MM.1S (cell line): ENCODE measurements at regions not wholly inside any gene's neighbourhood (a gene's known extent, or its start where the extent isn't known, plus 50 kb on each side); places are given as distances from the start of the nearest gene placed in this dataset.

Experiments
- EZH2 ChIP-seq: fragments of 300-600 bp; sonication (generic); optimal IDR thresholded peaks from 2 replicates; pipeline ENCODE3; 2017; ENCODE audit warnings: low read depth, mild to moderate bottlenecking, antibody characterized with exemption, low read length, mixed read lengths
- EZH2phosphoT487 ChIP-seq: fragments of 300-600 bp; sonication (generic); IDR thresholded peaks from 2 replicates; pipeline ENCODE4 v1.6.1; 2018; ENCODE audit warnings: antibody characterized with exemption, low read length
- TF ChIP-seq, protein P1 (sequence below): fragments of 300-600 bp; sonication (generic); IDR thresholded peaks from 2 replicates; pipeline ENCODE4 v1.5.1; 2016; ENCODE audit warnings: antibody characterized with exemption, low read length, mixed read lengths

DNA sequence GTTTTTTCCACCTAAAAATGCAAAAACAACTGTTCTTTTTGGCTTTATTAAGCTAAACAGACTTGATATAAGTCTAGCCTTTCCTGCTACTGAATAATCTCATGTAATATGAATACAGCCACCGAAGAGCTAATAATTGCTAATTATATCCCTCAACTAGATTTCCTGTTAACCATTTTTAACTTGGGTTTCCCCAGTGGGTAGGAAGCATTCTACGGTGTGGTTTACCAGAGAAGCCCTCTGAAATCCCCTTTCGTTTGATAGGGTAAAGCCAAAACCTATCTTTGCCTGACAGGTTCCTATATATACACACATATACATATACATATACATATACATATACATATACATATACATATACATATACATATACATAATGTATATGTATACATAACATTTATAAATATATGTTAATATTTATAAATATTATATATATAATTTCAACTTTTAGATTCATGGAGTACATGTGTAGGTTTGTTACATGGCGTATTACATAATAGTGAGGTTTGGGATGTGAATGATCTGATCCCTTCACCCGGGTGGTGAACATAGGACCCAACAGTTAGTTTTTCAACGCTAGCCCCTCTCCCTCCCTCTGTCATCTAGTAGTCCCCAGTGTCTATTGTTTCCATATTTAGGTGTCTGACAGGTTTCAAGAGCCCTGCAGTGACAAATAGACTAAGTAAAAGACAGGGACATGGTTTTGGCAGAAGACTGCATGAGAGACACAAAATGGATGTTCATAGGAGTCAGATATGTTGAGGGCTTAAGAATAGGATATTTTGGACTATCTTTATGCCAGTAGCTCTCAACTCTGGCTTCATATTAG lies 62.4 kb downstream of the ATXN3L start:
- TF ChIP-seq, protein P1, sequence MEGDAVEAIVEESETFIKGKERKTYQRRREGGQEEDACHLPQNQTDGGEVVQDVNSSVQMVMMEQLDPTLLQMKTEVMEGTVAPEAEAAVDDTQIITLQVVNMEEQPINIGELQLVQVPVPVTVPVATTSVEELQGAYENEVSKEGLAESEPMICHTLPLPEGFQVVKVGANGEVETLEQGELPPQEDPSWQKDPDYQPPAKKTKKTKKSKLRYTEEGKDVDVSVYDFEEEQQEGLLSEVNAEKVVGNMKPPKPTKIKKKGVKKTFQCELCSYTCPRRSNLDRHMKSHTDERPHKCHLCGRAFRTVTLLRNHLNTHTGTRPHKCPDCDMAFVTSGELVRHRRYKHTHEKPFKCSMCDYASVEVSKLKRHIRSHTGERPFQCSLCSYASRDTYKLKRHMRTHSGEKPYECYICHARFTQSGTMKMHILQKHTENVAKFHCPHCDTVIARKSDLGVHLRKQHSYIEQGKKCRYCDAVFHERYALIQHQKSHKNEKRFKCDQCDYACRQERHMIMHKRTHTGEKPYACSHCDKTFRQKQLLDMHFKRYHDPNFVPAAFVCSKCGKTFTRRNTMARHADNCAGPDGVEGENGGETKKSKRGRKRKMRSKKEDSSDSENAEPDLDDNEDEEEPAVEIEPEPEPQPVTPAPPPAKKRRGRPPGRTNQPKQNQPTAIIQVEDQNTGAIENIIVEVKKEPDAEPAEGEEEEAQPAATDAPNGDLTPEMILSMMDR = no peak
- TF ChIP-seq EZH2phosphoT487 (no peak), EZH2 (no peak)
